GM21515 (cell line): ENCODE measurements at regions not wholly inside any gene's neighbourhood (a gene's known extent, or its start where the extent isn't known, plus 50 kb on each side); places are given as distances from the start of the nearest gene placed in this dataset.

ENCODE experiments used
- ATAC-seq: cut with Tn5 transposase; IDR thresholded peaks from one replicate; pipeline ENCODE4 v1.9.1; 2021; ENCODE audit not compliant: unreplicated experiment

- no peak for ATAC-seq
Observed at GRCh38 chr4:136336479-136336878, 1195.8 kb downstream of the PCDH18 start.

- no peak for ATAC-seq
Observed at GRCh38 chr4:136329042-136329662, 1203.1 kb downstream of the PCDH18 start.

GRCh38 chr4:136328131-136328530 lies 1204.2 kb downstream of the PCDH18 start:
- no peak for ATAC-seq

GRCh38 chr4:136320465-136320813 lies 1211.9 kb downstream of the PCDH18 start:
- no peak for ATAC-seq

- no peak for ATAC-seq
Observed at GRCh38 chr4:136319789-136320464, 1212.4 kb downstream of the PCDH18 start.

GRCh38 chr4:136316961-136317360 lies 1215.3 kb downstream of the PCDH18 start:
- no peak for ATAC-seq

GRCh38 chr4:136314686-136315085 lies 1217.6 kb downstream of the PCDH18 start:
- no peak for ATAC-seq

GRCh38 chr4:136311774-136312173 lies 1220.5 kb downstream of the PCDH18 start:
- no peak for ATAC-seq

GRCh38 chr4:136307765-136308164 lies 1224.5 kb downstream of the PCDH18 start:
- no peak for ATAC-seq

- ATAC-seq: no peak
Observed at GRCh38 chr4:136306361-136306760, 1225.9 kb downstream of the PCDH18 start.

- ATAC-seq: no peak
Observed at GRCh38 chr4:136302566-136302965, 1229.7 kb downstream of the PCDH18 start.

- no peak for ATAC-seq
Observed at GRCh38 chr4:136301749-136302495, 1230.4 kb downstream of the PCDH18 start.

GRCh38 chr4:136283977-136284376 lies 1248.3 kb downstream of the PCDH18 start:
- no peak for ATAC-seq

GRCh38 chr4:136281889-136282288 lies 1250.4 kb downstream of the PCDH18 start:
- ATAC-seq: no peak

- no peak for ATAC-seq
Observed at GRCh38 chr4:136281307-136281706, 1251.0 kb downstream of the PCDH18 start.

- no peak for ATAC-seq
Observed at GRCh38 chr4:136277741-136278140, 1254.6 kb downstream of the PCDH18 start.

GRCh38 chr4:136246876-136247275 lies 1285.4 kb downstream of the PCDH18 start:
- ATAC-seq: no peak

- ATAC-seq: no peak
Observed at GRCh38 chr4:136241221-136241986, 1290.9 kb downstream of the PCDH18 start.

- ATAC-seq: no peak
Observed at GRCh38 chr4:136227315-136227714, 1305.0 kb downstream of the PCDH18 start.

- ATAC-seq: no peak
Observed at GRCh38 chr4:136219592-136220125, 1312.6 kb downstream of the PCDH18 start.

GRCh38 chr4:136203199-136203598 lies 1329.1 kb downstream of the PCDH18 start:
- no peak for ATAC-seq
